Stimulated activated CD4-positive, alpha-beta T cell treated with anti-CD3 and anti-CD28 coated beads, Interleukin-4, amount 100 ng/mL, for 24 hours (primary cell): ENCODE measurements at regions not wholly inside any gene's neighbourhood (a gene's known extent, or its start where the extent isn't known, plus 50 kb on each side); places are given as distances from the start of the nearest gene placed in this dataset.

Source experiments
- DNase-seq: peaks from one replicate; pipeline ENCODE4 v3.0.0-alpha.2; 2020

DNA sequence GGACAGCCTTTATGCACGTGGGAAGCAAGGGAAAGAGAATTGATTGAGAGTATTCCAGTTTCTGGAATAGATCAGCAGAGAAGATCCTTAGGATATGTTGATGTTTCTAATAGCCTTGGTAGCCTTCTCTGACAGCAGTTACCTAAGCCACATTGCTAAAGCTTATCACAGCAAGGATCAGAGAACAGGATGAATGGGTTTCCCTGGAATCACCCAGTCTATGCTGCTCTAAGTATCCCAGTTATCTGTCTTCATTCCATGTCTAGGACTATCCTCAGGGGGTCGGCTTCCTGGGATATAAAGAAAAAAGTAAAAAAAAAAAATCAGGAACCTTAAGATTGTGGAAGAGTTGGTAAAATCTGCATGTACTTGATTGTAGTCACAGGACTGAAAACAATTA lies 352.0 kb upstream of the AKR1E2 start:
- DNase-seq, result no peak

- no peak for DNase-seq
Observed at GRCh38 chr10:4472190-4472904, 353.7 kb upstream of the AKR1E2 start.

- no peak for DNase-seq
Observed at GRCh38 chr10:4470231-4470835, 355.7 kb upstream of the AKR1E2 start.

GRCh38 chr10:4467481-4467880 lies 358.5 kb upstream of the AKR1E2 start:
- DNase-seq, result no peak

GRCh38 chr10:4460267-4460666 lies 365.7 kb upstream of the AKR1E2 start:
- no peak for DNase-seq

- DNase-seq, result no peak
Observed at GRCh38 chr10:4459531-4459930, 366.5 kb upstream of the AKR1E2 start.

DNA sequence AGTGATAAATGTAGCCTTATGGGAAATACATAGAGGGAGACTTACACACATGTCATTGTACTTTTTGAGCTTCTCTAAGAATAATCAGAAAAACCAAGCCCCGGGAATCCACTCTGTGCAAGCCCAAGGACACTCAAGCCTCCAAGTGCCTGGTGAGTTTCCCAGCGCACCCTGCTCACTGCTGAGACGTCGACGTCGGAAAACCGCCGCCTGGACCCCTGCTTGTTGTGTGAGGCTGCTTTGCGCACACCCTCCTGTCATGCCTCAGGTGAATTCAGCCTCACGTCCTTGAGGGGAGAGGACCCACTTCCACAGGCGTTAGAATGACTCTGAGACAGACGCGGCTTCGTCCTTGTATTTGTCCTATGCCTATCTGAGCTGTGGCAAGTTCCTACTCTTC lies 368.4 kb upstream of the AKR1E2 start:
- no peak for DNase-seq

- no peak for DNase-seq
Observed at GRCh38 chr10:4456776-4457175, 369.2 kb upstream of the AKR1E2 start.

DNA sequence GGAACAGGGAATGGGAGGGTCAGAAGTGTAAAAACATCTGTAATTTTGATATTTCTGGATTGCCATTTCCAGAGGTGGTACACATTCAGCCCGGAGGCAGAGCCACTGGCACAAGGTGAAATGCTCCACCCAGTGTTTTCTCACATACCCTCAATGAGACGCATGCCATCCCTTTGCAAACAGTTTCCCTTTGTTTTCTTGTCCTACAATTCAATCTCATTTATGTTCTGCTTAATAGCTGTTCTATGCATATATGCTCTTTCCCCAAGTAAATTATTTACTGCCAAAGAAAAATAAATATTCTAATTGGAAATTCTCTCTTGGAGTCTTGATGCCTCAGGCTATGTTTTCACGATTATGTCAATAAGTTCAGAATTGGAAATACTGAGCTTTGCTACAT lies 369.7 kb upstream of the AKR1E2 start:
- DNase-seq, result no peak

- DNase-seq, result no peak
Observed at GRCh38 chr10:4453950-4454349, 372.1 kb upstream of the AKR1E2 start.

DNA sequence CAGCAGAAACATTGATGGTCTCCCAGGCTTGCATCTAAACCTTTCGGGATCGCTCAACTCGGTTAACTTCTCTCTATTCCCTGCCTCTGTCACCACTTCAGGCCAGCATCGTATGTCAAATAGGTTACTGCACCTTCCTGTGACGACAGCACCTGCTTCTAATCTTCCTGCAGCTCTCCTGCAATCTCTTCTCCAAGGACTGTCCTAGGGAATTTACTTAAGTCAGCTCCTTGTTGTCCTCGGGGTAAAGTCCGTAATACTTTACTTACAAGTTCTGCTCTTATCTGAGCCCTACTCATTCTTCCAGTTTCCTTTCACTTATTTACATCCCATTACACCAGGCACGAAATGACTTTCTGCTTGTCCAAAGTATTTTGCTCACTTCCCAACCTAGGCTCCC lies 372.7 kb upstream of the AKR1E2 start:
- no peak for DNase-seq

DNA sequence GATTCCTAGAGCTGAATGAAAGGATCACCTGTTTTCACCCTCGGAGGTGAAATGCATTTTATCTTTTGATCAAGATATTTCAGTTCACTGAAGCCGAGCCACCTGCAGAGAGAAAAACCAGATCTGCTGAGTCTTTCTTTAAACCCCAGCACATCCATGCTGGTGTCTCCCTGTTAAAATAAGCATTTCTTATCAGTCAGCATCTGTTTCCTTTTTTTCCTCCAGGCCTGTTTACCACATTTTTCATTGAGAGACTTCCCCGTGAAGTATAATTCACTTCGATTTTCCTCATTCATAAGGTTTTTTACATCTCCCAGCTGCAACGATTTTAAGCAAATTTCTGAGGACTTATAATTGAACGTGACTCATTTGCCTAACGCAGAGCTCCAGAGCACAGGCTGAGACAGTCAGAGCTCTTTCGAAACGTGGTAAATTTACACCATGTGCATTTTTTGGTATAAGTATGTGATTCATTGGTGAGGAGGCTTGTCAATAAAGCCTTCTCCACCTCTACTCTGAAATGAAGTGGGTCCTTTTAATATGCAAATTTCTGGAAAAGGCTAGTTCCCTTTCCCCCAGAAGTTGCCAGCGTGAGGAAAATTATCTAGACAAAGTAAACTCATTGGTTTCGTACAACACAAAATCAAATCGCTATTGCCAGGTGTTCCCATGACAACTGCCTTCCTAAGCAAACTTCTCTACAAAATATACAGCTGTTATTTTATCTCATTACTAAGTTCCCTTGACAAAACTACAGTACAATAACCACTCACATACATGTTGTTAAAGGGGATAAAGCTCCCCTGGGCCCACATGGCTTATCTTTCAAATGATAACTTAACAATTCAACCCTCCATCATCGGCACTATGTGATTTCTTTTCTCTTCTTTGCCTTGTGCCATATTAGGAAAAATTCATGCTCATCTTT lies 374.8 kb upstream of the AKR1E2 start:
- DNase-seq, result no peak

GRCh38 chr10:4450169-4450568 lies 375.8 kb upstream of the AKR1E2 start:
- no peak for DNase-seq

DNA sequence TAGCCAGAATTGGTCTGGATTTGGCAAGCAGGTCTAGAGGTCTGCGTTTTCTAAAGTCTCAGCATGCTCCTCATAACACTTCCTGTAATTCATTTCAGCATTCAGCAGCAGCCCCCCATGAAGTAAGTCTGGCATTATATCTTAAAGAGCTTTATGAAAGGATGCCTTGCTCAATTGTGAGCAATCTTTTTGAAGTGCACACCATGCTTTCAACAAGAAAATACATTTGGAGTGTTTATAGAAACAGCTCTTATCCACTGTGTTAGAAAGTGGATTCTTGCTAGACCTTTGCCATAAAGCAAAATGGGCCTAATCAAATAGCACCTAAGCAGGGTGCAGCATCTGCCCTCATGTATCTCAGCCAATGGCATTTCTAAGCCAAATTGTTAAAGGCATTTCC lies 378.0 kb upstream of the AKR1E2 start:
- no peak for DNase-seq

- no peak for DNase-seq
Observed at GRCh38 chr10:4443419-4443818, 382.6 kb upstream of the AKR1E2 start.

- no peak for DNase-seq
Observed at GRCh38 chr10:4442296-4442695, 383.7 kb upstream of the AKR1E2 start.

DNA sequence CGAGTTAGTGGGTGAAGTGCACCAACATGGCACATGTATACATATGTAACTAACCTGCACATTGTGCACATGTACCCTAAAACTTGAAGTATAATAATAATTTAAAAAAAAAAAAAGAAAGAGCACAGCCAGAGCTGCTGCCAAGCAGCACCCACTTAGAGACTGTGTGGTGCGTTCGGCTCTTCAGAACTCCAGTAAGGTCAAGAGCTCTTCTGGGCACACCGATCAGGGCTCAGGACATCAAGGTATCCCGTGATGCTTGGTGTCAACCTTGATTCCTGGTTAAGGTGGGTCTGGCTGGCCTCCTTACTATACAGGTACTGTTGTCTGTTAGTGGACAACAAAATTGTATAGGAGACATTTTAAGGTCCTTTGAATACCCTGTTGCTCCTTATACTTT lies 385.7 kb upstream of the AKR1E2 start:
- no peak for DNase-seq

DNA sequence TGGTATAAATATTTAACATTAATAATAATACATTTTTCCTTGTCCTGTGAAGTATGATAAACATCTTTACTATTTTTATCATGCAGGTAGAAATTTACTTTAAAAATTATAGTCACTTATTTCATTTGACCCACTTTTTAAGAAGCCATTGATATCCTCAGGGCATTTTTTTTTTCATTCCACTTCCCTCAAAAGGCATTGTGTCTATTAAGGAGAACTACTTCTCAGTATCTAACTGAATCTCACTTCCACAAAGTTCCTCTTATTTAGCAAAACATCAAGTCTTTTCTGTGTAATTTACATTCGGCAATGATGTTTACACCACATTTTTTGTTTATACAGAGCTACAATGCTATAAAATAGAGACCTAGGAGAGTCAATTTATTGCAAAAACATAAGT lies 388.2 kb upstream of the AKR1E2 start:
- no peak for DNase-seq

DNA sequence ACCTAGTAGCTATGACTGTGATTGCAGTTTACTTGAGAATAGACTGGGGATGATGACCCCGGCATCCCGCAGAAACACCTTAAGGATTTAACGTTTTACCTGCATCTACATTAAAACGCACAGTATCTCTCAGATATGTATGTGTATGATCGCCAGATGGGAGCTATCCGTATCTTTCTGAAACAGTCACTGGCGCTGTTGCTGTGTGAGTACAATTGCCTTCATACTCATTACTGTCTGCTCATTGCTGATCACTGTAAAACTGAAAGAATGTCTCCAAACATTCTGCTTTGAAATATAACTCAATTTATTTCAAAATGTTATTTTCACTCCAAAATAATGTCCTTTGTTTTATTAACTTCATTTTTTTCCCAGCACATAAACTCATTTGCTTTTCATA lies 388.9 kb upstream of the AKR1E2 start:
- DNase-seq, result no peak

GRCh38 chr10:4436103-4436502 lies 389.9 kb upstream of the AKR1E2 start:
- no peak for DNase-seq

GRCh38 chr10:4434516-4435071 lies 391.4 kb upstream of the AKR1E2 start:
- no peak for DNase-seq

GRCh38 chr10:4434105-4434504 lies 391.9 kb upstream of the AKR1E2 start:
- no peak for DNase-seq

DNA sequence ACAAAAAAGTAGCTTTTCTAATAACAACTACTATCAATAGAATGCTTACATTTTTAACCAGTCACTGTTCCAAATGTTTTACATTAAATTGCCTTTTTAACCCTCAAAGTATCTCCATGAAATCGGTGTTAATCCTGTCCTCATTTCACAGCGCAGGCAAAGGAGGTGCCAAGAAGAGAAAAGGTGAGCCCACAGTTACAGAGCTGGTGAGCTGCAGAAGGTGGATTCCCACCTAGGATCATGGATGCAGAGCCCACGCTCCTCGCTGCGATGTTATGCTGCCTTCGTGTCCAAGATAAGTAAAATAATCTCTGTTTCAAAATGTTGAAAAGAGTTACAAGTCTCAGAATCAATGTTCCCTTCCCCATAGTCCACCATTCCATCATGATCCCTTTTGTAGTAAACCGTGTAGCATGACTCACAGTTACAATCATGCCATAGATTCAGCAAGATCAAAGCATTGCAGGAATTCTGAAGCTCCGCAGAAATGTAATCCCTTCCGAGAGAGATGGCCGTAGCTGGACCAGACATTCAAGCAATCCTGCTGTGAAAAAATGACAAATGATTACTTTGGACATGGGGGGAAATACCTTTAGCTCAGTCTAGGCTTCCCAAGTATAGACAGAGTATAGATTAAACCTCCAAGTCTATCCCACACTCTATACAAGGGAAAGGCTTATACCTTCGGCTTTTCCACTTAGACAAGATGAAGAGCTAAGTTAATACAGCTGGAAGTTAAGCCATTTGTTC lies 394.7 kb upstream of the AKR1E2 start:
- no peak for DNase-seq
